ENCODE measurements at regions not wholly inside any gene's neighbourhood (a gene's known extent, or its start where the extent isn't known, plus 50 kb on each side); places are given as distances from the start of the nearest gene placed in this dataset.

DNA sequence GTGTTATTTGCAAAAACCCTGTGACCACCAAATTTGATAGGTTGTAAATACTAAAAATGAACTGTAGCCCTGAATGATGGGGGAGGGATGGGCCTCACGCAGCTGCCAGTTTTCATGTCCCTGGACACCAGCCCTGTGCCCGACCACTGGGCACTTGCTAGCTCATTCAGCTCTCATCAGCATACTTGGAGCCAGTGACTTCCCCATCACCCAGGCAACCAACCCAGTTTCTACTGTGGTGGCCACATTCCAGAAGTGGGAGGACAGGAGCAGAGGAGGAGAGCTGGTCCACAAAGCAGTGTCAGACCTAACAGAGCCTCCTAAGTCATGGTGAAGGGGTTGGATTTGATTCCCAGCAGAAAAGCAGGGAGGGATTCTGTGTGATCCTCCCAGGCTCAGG, 128.2 kb downstream of the CPEB2 start:
- DNase-seq (ENCODE audit: low read depth): no peak
- no peak overlapping the region for H3K4me3 ChIP-seq (ENCODE audit: control insufficient read depth, low read depth, low read length)
- no peak for TF ChIP-seq CTCF (IDR thresholded peaks at IDR 0.05; ENCODE audit: control insufficient read depth, insufficient read depth, low read depth, low read length, missing control alignments)

DNA sequence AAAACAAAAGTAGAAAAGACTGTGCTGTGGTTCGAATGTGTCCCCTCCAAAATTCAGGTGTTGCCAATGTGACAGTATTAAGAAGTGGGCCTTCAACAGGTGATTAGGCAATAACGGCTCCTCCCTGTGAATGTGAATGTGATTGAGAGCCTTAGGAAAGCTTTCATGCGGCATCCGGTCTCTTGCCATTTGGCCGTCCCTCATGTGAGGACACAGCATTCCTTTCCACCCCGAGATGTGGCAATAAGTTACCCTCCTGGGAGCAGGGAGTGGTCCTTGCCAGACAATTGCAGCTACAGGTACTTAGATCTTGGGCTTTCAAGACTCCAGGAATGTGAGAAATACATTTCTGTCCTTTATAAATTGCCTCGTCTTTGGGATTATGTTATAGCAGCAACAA, 129.3 kb downstream of the CPEB2 start:
- no peak for TF ChIP-seq CTCF (IDR thresholded peaks at IDR 0.05; ENCODE audit: control insufficient read depth, insufficient read depth, low read depth, low read length, missing control alignments)
- H3K4me3 ChIP-seq (ENCODE audit: control insufficient read depth, low read depth, low read length): no peak overlapping the region
- DNase-seq (ENCODE audit: low read depth): no peak

GRCh38 chr4:15132739-15133138, 130.5 kb downstream of the CPEB2 start:
- no peak overlapping the region for H3K4me3 ChIP-seq (ENCODE audit: control insufficient read depth, low read depth, low read length)
- DNase-seq (ENCODE audit: low read depth): no peak
- TF ChIP-seq CTCF (IDR thresholded peaks at IDR 0.05; ENCODE audit: control insufficient read depth, insufficient read depth, low read depth, low read length, missing control alignments): no peak

DNA sequence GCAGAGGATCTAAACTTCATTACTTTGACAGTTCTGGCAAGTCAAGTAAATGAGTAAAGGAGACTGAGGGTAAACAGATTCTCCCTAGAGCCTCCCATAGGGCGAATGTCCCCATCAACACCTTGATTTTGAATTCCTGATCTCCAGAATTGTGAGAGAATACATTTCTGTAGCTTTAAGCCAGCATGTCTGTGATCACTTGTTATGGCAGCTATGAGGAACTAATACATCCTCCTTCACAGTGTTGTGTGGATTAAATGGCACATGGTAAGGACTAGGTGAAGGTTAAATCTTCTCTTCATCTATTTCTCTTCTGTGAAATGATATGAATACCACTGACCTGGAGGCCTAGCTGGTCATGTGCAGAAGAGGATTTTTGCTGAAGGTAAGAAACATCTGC, 137.3 kb downstream of the CPEB2 start:
- no peak overlapping the region for H3K4me3 ChIP-seq (ENCODE audit: control insufficient read depth, low read depth, low read length)
- DNase-seq (ENCODE audit: low read depth): no peak
- TF ChIP-seq CTCF (IDR thresholded peaks at IDR 0.05; ENCODE audit: control insufficient read depth, insufficient read depth, low read depth, low read length, missing control alignments): no peak

GRCh38 chr4:15142201-15142600, 139.9 kb downstream of the CPEB2 start:
- TF ChIP-seq CTCF (IDR thresholded peaks at IDR 0.05; ENCODE audit: control insufficient read depth, insufficient read depth, low read depth, low read length, missing control alignments): no peak
- DNase-seq (ENCODE audit: low read depth): no peak
- no peak overlapping the region for H3K4me3 ChIP-seq (ENCODE audit: control insufficient read depth, low read depth, low read length)

DNA sequence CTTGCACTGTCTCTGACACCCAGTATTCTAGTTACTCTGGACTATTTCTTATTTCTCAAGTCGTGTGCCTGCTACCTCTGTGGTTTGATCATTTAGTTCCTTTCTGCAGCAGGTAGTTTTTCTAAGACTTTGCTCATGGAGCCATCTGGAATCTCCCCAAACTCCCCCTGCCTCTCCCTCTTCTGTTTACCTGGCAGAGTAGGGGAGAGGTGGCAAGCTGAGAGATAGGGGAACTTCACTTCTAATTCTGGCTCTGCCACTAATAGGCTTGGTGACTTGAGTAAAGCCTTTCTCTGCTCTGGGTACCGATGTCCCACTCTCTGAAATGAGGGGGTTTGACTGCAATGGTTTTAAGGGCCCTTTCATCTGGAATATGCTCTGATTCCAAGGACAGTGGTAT, 141.3 kb downstream of the CPEB2 start:
- no peak overlapping the region for H3K4me3 ChIP-seq (ENCODE audit: control insufficient read depth, low read depth, low read length)
- no peak for TF ChIP-seq CTCF (IDR thresholded peaks at IDR 0.05; ENCODE audit: control insufficient read depth, insufficient read depth, low read depth, low read length, missing control alignments)
- no peak for DNase-seq (ENCODE audit: low read depth)
